IMR-90 (cell line): ENCODE measurements at regions not wholly inside any gene's neighbourhood (a gene's known extent, or its start where the extent isn't known, plus 50 kb on each side); places are given as distances from the start of the nearest gene placed in this dataset.

ENCODE experiments used
- ATAC-seq: fragments of 200-7000 bp; cut with Tn5 transposase; 2 replicates; pipeline ENCODE4 v1.9.1; 2020; ENCODE audit warnings: low read depth, mild to moderate bottlenecking, moderate library complexity
- BruUV-seq: library from RNA; stranded (reverse); fragments of 400-500 nt; replicated peaks from 2 replicates; lab custom pipeline; 2021; lab: Mats Ljungman, UMichigan
- CTCF ChIA-PET: fragments of 300-600 bp; formaldehyde crosslinking; extraction: SDS; loops from one replicate; lab custom pipeline; 2021; ENCODE audit warnings: antibody characterized with exemption; lab: Yijun Ruan, JAX
- POLR2A ChIA-PET: fragments of 300-600 bp; sonication (Branson Sonifier 250); formaldehyde crosslinking; loops from one replicate; lab custom pipeline; 2022; ENCODE audit warnings: antibody characterized with exemption; ENCODE audit not compliant: unreplicated experiment; lab: Charles Lee
- DNase-seq: peaks from one replicate; pipeline ENCODE4 v3.0.0; 2013
- H2AFZ ChIP-seq: replicated peaks from 2 replicates; pipeline ENCODE3; 2013; ENCODE audit warnings: low read length, mild to moderate bottlenecking; ENCODE audit not compliant: poor library complexity
- H2AK5ac ChIP-seq: 2 replicates; pipeline ENCODE4 v1.6.1; 2013; ENCODE audit warnings: low read depth, low read length, inconsistent platforms
- H2AK9ac ChIP-seq: replicated peaks from 2 replicates; pipeline ENCODE3; 2013; ENCODE audit warnings: mild to moderate bottlenecking, low read depth, low read length, moderate library complexity; ENCODE audit not compliant: poor library complexity
- H2BK120ac ChIP-seq: 2 replicates; pipeline ENCODE4 v1.6.1; 2013; ENCODE audit warnings: low read depth, low read length, inconsistent platforms
- H2BK15ac ChIP-seq: 3 replicates; pipeline ENCODE4 v1.6.1; 2013; ENCODE audit warnings: low read depth, low read length, inconsistent platforms
- H2BK20ac ChIP-seq: 2 replicates; pipeline ENCODE4 v1.6.1; 2013; ENCODE audit warnings: low read depth, mild to moderate bottlenecking, inconsistent platforms, low read length, moderate library complexity
- H2BK5ac ChIP-seq: 2 replicates; pipeline ENCODE4 v1.6.1; 2013; ENCODE audit warnings: mild to moderate bottlenecking, low read depth, low read length, inconsistent platforms; ENCODE audit not compliant: poor library complexity, severe bottlenecking
- H3K14ac ChIP-seq: replicated peaks from 2 replicates; pipeline ENCODE4 v1.6.1; 2013; ENCODE audit warnings: low read depth, low read length, inconsistent platforms
- H3K18ac ChIP-seq: 2 replicates; pipeline ENCODE4 v1.6.1; 2013; ENCODE audit warnings: low read depth, low read length, control low read depth
- H3K23ac ChIP-seq: 2 replicates; pipeline ENCODE4 v1.6.1; 2013; ENCODE audit warnings: low read depth, low read length, inconsistent platforms
- H3K27ac ChIP-seq: 2 replicates; pipeline ENCODE4 v1.5.1; 2013; ENCODE audit warnings: mild to moderate bottlenecking, control low read depth, low read length; ENCODE audit not compliant: insufficient read depth
- H3K27me3 ChIP-seq: 2 replicates; pipeline ENCODE4 v1.6.1; 2013; ENCODE audit warnings: low read length; ENCODE audit not compliant: control insufficient read depth, insufficient read depth
- H3K36me3 ChIP-seq: 2 replicates; pipeline ENCODE4 v1.6.1; 2013; ENCODE audit warnings: low read length, mixed read lengths; ENCODE audit not compliant: control insufficient read depth, insufficient read depth
- H3K4ac ChIP-seq: 2 replicates; pipeline ENCODE4 v1.6.1; 2013; ENCODE audit warnings: low read depth, low read length, inconsistent platforms
- H3K4me1 ChIP-seq: 2 replicates; pipeline ENCODE4 v1.6.1; 2013; ENCODE audit warnings: low read length, mixed read lengths; ENCODE audit not compliant: control insufficient read depth, insufficient read depth
- H3K4me2 ChIP-seq: 2 replicates; pipeline ENCODE4 v1.6.1; 2013; ENCODE audit warnings: low read depth, mild to moderate bottlenecking, control low read depth, low read length, moderate library complexity
- H3K4me3 ChIP-seq: 2 replicates; pipeline ENCODE4 v1.5.1; 2013; ENCODE audit warnings: low read depth, mild to moderate bottlenecking, control low read depth, low read length, moderate library complexity; ENCODE audit not compliant: insufficient read depth
- H3K56ac ChIP-seq: 2 replicates; pipeline ENCODE4 v1.6.1; 2013; ENCODE audit warnings: low read length, inconsistent platforms; ENCODE audit not compliant: insufficient read depth; ENCODE audit errors: extremely low read depth
- H3K79me1 ChIP-seq, 2 experiments: 2 replicates each; pipeline ENCODE4 v1.6.1; 2013; ENCODE audit warnings: low read length in 2 of 2, inconsistent platforms in 1 of 2, low read depth in 1 of 2
- H3K9ac ChIP-seq: 2 replicates; pipeline ENCODE4 v1.6.1; 2013; ENCODE audit warnings: low read depth, low read length, control low read depth
- H3K9me1 ChIP-seq: 2 replicates; pipeline ENCODE4 v1.6.1; 2013; ENCODE audit warnings: low read length, inconsistent platforms; ENCODE audit not compliant: insufficient read depth
- H3K9me3 ChIP-seq: 2 replicates; pipeline ENCODE4 v1.6.1; 2013; ENCODE audit warnings: low read length; ENCODE audit not compliant: control insufficient read depth, insufficient read depth
- H4K20me1 ChIP-seq: 2 replicates; pipeline ENCODE4 v1.6.1; 2013; ENCODE audit warnings: low read length, inconsistent platforms; ENCODE audit not compliant: insufficient read depth
- H4K5ac ChIP-seq: 2 replicates; pipeline ENCODE4 v1.6.1; 2013; ENCODE audit warnings: mild to moderate bottlenecking, low read depth, low read length, control low read depth
- H4K8ac ChIP-seq, 2 experiments: 2 replicates each; pipeline ENCODE4 v1.6.1; 2013; ENCODE audit warnings: low read depth in 2 of 2, low read length in 2 of 2, control low read depth in 1 of 2, inconsistent platforms in 1 of 2
- H4K91ac ChIP-seq: 2 replicates; pipeline ENCODE4 v1.6.1; 2013; ENCODE audit warnings: low read depth, low read length, inconsistent platforms; ENCODE audit not compliant: insufficient read depth
- CTCF ChIP-seq: conservative IDR thresholded peaks from 2 replicates; pipeline ENCODE4 v1.5.1; 2012; ENCODE audit warnings: mild to moderate bottlenecking, low read depth, low read length, improper control_type of control experiment
- MAFK ChIP-seq: IDR thresholded peaks from 2 replicates; pipeline ENCODE4 v1.6.1; 2012; ENCODE audit warnings: low read depth, low read length, improper control_type of control experiment
- dilution Hi-C: fragments of 300-500 bp; cut with HindIII; formaldehyde crosslinking; loops from one replicate; pipeline ENCODE4 v1.14.3; 2018; ENCODE audit warnings: low sequenced_read_pairs; ENCODE audit not compliant: unreplicated experiment
- in situ Hi-C: fragments of 300-500 bp; cut with MboI; formaldehyde crosslinking; loops from 3 replicates; pipeline ENCODE4 v1.14.3; 2019; ENCODE audit warnings: low sequenced_read_pairs, inconsistent platforms, mixed read lengths
- intact Hi-C: fragments of 100-400 bp; cut with micrococcal nuclease; formaldehyde crosslinking; loops from 2 replicates; pipeline ENCODE4 v1.10.0; 2022

- dilution Hi-C loops (no loop called here), intact Hi-C loops (no loop called here), in situ Hi-C loops (no loop called here)
- Histone ChIP-seq H4K5ac (no peak overlapping the region), H4K20me1 (no peaks in the 10 kb centered on the region), H4K91ac (no peak overlapping the region), H3K9me3 (no peaks in the 10 kb centered on the region), H3K4me3 (no peak overlapping the region), H3K36me3 (no peaks in the 10 kb centered on the region), H3K4me2 (no peak overlapping the region), H3K18ac (no peak overlapping the region), H3K9ac (no peak overlapping the region), H3K14ac (no peak overlapping the region), H2BK120ac (no peak overlapping the region), H4K8ac (no peak overlapping the region), H3K27me3 (no peaks in the 10 kb centered on the region), H3K23ac (no peak overlapping the region), H3K27ac (no peak overlapping the region), H2BK15ac (no peak overlapping the region), H3K56ac (no peak overlapping the region), H3K4ac (no peak overlapping the region), H3K4me1 (no peaks in the 10 kb centered on the region), H3K9me1 (no peaks in the 10 kb centered on the region), H2BK20ac (no peak overlapping the region), H2AFZ (no peak overlapping the region), H2BK5ac (no peak overlapping the region), H3K79me1 (no peaks in the 10 kb centered on the region), H2AK9ac (no peak overlapping the region), H2AK5ac (no peak overlapping the region)
- ATAC-seq (no peak), DNase-seq (no peak)
- ChIA-PET POLR2A (no interaction called here), CTCF (no interaction called here)
- no TSS peak for BruUV-seq
- TF ChIP-seq CTCF, result no peak
- TF ChIP-seq MAFK, result no peak
Observed at GRCh38 chr5:158644301-158644700, 455.4 kb downstream of the EBF1 start.
